SK-N-SH treated with all-trans-retinoic acid at 6 μM for 48 hours (cell line): ENCODE measurements at regions not wholly inside any gene's neighbourhood (a gene's known extent, or its start where the extent isn't known, plus 50 kb on each side); places are given as distances from the start of the nearest gene placed in this dataset.

Experiments used
- ATAC-seq: fragments of 200-7000 bp; cut with Tn5 transposase; 3 replicates; pipeline ENCODE4 v1.9.1; 2020; ENCODE audit warnings: mild to moderate bottlenecking, moderate library complexity
- ARNTL ChIP-seq: fragments of 450-650 bp; formaldehyde crosslinking; IDR thresholded peaks from 2 replicates; pipeline ENCODE4 v1.5.0; 2020; ENCODE audit warnings: low read depth, mild to moderate bottlenecking, moderate library complexity, borderline replicate concordance
- BACH2 ChIP-seq: fragments of 250-450 bp; sonication (Bioruptor Pico); IDR thresholded peaks from 2 replicates; pipeline ENCODE4 v1.9.0; 2021; ENCODE audit warnings: mild to moderate bottlenecking, borderline replicate concordance
- CREB5 ChIP-seq: fragments of 250-450 bp; sonication (Bioruptor Pico); IDR thresholded peaks from 2 replicates; pipeline ENCODE4 v1.5.1; 2020; ENCODE audit warnings: low read depth, mild to moderate bottlenecking, moderate library complexity
- CSDC2 ChIP-seq: fragments of 250-450 bp; sonication (Bioruptor Pico); IDR thresholded peaks from 2 replicates; pipeline ENCODE4 v1.5.0; 2020; ENCODE audit warnings: mild to moderate bottlenecking, moderate library complexity
- CSRNP3 ChIP-seq: fragments of 250-450 bp; sonication (Bioruptor Pico); IDR thresholded peaks from 2 replicates; pipeline ENCODE4 v1.5.1; 2021; ENCODE audit warnings: mild to moderate bottlenecking, moderate library complexity
- ESRRG ChIP-seq: fragments of 250-450 bp; sonication (Bioruptor Pico); IDR thresholded peaks from 2 replicates; pipeline ENCODE4 v1.6.1; 2021; ENCODE audit warnings: mild to moderate bottlenecking
- GLIS3 ChIP-seq: fragments of 250-450 bp; sonication (Bioruptor Pico); IDR thresholded peaks from 2 replicates; pipeline ENCODE4 v1.5.0; 2020; ENCODE audit warnings: mild to moderate bottlenecking, moderate library complexity
- ISL1 ChIP-seq: fragments of 250-450 bp; sonication (Bioruptor Pico); IDR thresholded peaks from 2 replicates; pipeline ENCODE4 v2.1.2; 2022; ENCODE audit warnings: mild to moderate bottlenecking, moderate library complexity
- OSR1 ChIP-seq: fragments of 250-450 bp; sonication (Bioruptor Pico); IDR thresholded peaks from 2 replicates; pipeline ENCODE4 v1.8.0; 2022; ENCODE audit warnings: moderate library complexity, mild to moderate bottlenecking, inconsistent platforms
- POU6F1 ChIP-seq: fragments of 250-450 bp; sonication (Bioruptor Pico); IDR thresholded peaks from 2 replicates; pipeline ENCODE4 v1.8.0; 2021; ENCODE audit warnings: low read depth, mild to moderate bottlenecking, moderate library complexity, borderline replicate concordance
- PPARA ChIP-seq: fragments of 250-450 bp; sonication (Bioruptor Pico); IDR thresholded peaks from 2 replicates; pipeline ENCODE4 v1.5.0; 2020; ENCODE audit warnings: mild to moderate bottlenecking, borderline replicate concordance
- RARB ChIP-seq: fragments of 250-450 bp; sonication (Bioruptor Pico); IDR thresholded peaks from 2 replicates; pipeline ENCODE4 v1.8.0; 2021; ENCODE audit warnings: mild to moderate bottlenecking, moderate library complexity
- SNAI2 ChIP-seq: fragments of 250-450 bp; sonication (Bioruptor Pico); IDR thresholded peaks from 2 replicates; pipeline ENCODE4 v1.5.0; 2020; ENCODE audit warnings: mild to moderate bottlenecking, moderate library complexity
- TCF4 ChIP-seq: fragments of 250-450 bp; sonication (Bioruptor Pico); IDR thresholded peaks from 2 replicates; pipeline ENCODE4 v1.8.0; 2021; ENCODE audit warnings: mild to moderate bottlenecking, moderate library complexity, borderline replicate concordance
- ZC3H10 ChIP-seq: fragments of 250-450 bp; sonication (Bioruptor Pico); IDR thresholded peaks from 2 replicates; pipeline ENCODE4 v1.5.1; 2021; ENCODE audit warnings: mild to moderate bottlenecking, moderate library complexity
- ZFP3 ChIP-seq: fragments of 250-450 bp; sonication (Bioruptor Pico); IDR thresholded peaks from 2 replicates; pipeline ENCODE4 v1.5.0; 2020; ENCODE audit warnings: mild to moderate bottlenecking, moderate library complexity
- ZFP30 ChIP-seq: fragments of 450-650 bp; formaldehyde crosslinking; IDR thresholded peaks from 2 replicates; pipeline ENCODE4 v1.5.0; 2022; ENCODE audit warnings: mild to moderate bottlenecking, moderate library complexity
- ZNF565 ChIP-seq: fragments of 450-650 bp; formaldehyde crosslinking; conservative IDR thresholded peaks from 2 replicates; pipeline ENCODE4 v1.5.0; 2020; ENCODE audit warnings: low read depth, mild to moderate bottlenecking, moderate library complexity
- ZNF70 ChIP-seq: fragments of 450-650 bp; formaldehyde crosslinking; IDR thresholded peaks from 2 replicates; pipeline ENCODE4 v1.5.0; 2020; ENCODE audit warnings: mild to moderate bottlenecking, moderate library complexity
- ZNF8 ChIP-seq: fragments of 450-650 bp; formaldehyde crosslinking; IDR thresholded peaks from 2 replicates; pipeline ENCODE4 v1.5.0; 2020; ENCODE audit warnings: mild to moderate bottlenecking, moderate library complexity
- TF ChIP-seq, protein P1 (sequence below): fragments of 250-450 bp; sonication (Bioruptor Pico); IDR thresholded peaks from 2 replicates; pipeline ENCODE4 v1.8.0; 2020; ENCODE audit warnings: mild to moderate bottlenecking, moderate library complexity, borderline replicate concordance
- TF ChIP-seq, protein P2 (sequence below): fragments of 250-450 bp; sonication (Bioruptor Pico); IDR thresholded peaks from 2 replicates; pipeline ENCODE4 v1.5.0; 2020; ENCODE audit warnings: mild to moderate bottlenecking, moderate library complexity

GRCh38 chr22:34072585-34072984 is 152.3 kb upstream of the LARGE1 start (continued):
- TF ChIP-seq POU6F1 (CRISPR knock-in tag) (no peak), ISL1 (CRISPR knock-in tag) (no peak), GLIS3 (CRISPR knock-in tag) (no peak), PPARA (no peak)

DNA sequence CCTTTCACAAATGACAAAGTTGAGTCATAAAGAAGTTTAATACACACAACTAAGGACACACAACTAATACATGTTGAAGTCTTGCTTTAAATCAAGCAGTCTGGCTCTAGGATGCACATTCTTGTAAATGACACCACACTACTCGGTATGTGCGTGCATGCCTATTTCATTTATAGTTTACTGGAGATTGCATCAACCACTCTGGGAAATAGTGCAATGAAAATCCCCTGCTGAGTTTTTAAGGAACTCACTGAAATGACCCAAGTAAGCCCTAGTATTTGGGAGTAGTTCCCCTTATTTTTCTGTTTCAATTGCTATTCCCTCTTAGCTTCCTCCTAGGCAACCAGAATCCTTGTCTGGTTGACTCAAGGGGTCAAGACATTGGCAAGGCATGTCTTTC is 160.2 kb upstream of the LARGE1 start:
- no peak for ATAC-seq
- TF ChIP-seq BACH2 (CRISPR knock-in tag) (no peak), OSR1 (CRISPR knock-in tag) (no peak), ISL1 (CRISPR knock-in tag) (no peak), CSRNP3 (no peak), ZC3H10 (no peak), RARB (CRISPR knock-in tag) (no peak), ZNF565 (no peak), CSDC2 (CRISPR knock-in tag) (no peak), PPARA (no peak)
- TF ChIP-seq, protein P1, sequence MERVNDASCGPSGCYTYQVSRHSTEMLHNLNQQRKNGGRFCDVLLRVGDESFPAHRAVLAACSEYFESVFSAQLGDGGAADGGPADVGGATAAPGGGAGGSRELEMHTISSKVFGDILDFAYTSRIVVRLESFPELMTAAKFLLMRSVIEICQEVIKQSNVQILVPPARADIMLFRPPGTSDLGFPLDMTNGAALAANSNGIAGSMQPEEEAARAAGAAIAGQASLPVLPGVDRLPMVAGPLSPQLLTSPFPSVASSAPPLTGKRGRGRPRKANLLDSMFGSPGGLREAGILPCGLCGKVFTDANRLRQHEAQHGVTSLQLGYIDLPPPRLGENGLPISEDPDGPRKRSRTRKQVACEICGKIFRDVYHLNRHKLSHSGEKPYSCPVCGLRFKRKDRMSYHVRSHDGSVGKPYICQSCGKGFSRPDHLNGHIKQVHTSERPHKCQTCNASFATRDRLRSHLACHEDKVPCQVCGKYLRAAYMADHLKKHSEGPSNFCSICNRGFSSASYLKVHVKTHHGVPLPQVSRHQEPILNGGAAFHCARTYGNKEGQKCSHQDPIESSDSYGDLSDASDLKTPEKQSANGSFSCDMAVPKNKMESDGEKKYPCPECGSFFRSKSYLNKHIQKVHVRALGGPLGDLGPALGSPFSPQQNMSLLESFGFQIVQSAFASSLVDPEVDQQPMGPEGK (CRISPR knock-in tag) = no peak
- TF ChIP-seq, protein P2, sequence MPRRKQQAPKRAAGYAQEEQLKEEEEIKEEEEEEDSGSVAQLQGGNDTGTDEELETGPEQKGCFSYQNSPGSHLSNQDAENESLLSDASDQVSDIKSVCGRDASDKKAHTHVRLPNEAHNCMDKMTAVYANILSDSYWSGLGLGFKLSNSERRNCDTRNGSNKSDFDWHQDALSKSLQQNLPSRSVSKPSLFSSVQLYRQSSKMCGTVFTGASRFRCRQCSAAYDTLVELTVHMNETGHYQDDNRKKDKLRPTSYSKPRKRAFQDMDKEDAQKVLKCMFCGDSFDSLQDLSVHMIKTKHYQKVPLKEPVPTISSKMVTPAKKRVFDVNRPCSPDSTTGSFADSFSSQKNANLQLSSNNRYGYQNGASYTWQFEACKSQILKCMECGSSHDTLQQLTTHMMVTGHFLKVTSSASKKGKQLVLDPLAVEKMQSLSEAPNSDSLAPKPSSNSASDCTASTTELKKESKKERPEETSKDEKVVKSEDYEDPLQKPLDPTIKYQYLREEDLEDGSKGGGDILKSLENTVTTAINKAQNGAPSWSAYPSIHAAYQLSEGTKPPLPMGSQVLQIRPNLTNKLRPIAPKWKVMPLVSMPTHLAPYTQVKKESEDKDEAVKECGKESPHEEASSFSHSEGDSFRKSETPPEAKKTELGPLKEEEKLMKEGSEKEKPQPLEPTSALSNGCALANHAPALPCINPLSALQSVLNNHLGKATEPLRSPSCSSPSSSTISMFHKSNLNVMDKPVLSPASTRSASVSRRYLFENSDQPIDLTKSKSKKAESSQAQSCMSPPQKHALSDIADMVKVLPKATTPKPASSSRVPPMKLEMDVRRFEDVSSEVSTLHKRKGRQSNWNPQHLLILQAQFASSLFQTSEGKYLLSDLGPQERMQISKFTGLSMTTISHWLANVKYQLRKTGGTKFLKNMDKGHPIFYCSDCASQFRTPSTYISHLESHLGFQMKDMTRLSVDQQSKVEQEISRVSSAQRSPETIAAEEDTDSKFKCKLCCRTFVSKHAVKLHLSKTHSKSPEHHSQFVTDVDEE = no peak

GRCh38 chr22:34096770-34097169 is 176.5 kb upstream of the LARGE1 start:
- no peak for TF ChIP-seq OSR1 (CRISPR knock-in tag)
- TF ChIP-seq ZC3H10 = no peak
- TF ChIP-seq ARNTL (CRISPR knock-in tag) = no peak
- TF ChIP-seq POU6F1 (CRISPR knock-in tag) = no peak
- TF ChIP-seq TCF4 (CRISPR knock-in tag) = no peak
- no peak for TF ChIP-seq ZFP3 (CRISPR knock-in tag)
- no peak for TF ChIP-seq ZFP30
- no peak for TF ChIP-seq PPARA
- no peak for TF ChIP-seq ZNF8
- TF ChIP-seq RARB (CRISPR knock-in tag) = no peak
- TF ChIP-seq GLIS3 (CRISPR knock-in tag) = no peak
- TF ChIP-seq, protein P1 (CRISPR knock-in tag) = no peak
- no peak for TF ChIP-seq ZNF565
- no peak for TF ChIP-seq ESRRG
- TF ChIP-seq, protein P2 = no peak
- no peak for TF ChIP-seq ISL1 (CRISPR knock-in tag)
- no peak for TF ChIP-seq ZNF70 (CRISPR knock-in tag)
- no peak for TF ChIP-seq CREB5
- no peak for TF ChIP-seq SNAI2
- ATAC-seq = no peak
